ENCODE measurements at regions not wholly inside any gene's neighbourhood (a gene's known extent, or its start where the extent isn't known, plus 50 kb on each side); places are given as distances from the start of the nearest gene placed in this dataset.

- Histone ChIP-seq H3K4me3 (ENCODE audit: low read length, poor library complexity, severe bottlenecking) (no peak overlapping the region), H3K79me2 (ENCODE audit: insufficient read depth, low read length) (no peaks in the 10 kb centered on the region), H3K27me3 (ENCODE audit: insufficient read depth, low read length, poor library complexity, severe bottlenecking) (no peaks in the 10 kb centered on the region), H4K20me1 (ENCODE audit: insufficient read depth, low read length, poor library complexity, severe bottlenecking) (no peaks in the 10 kb centered on the region), H3F3A (ENCODE audit: low read depth) (no peaks in the 10 kb centered on the region), H2AFZ (ENCODE audit: low read length) (no peak overlapping the region), H3K4me1 (ENCODE audit: insufficient read depth, low read length, poor library complexity, severe bottlenecking) (no peaks in the 10 kb centered on the region), H3K36me3 (ENCODE audit: insufficient read depth, low read length) (no peaks in the 10 kb centered on the region), H3K4me2 (ENCODE audit: low read depth, low read length, poor library complexity, severe bottlenecking) (no peak overlapping the region), H3K9me3 (ENCODE audit: insufficient read depth, low read depth, low read length) (no peaks in the 10 kb centered on the region; the same call in 1 of the 2 replicates), H3K9ac (ENCODE audit: low read depth, low read length, poor library complexity, severe bottlenecking) (no peak overlapping the region), H3K9me2 (replicated peaks; ENCODE audit: low read depth, low read length) (no peaks in the 10 kb centered on the region)
- TF ChIP-seq, protein P1, sequence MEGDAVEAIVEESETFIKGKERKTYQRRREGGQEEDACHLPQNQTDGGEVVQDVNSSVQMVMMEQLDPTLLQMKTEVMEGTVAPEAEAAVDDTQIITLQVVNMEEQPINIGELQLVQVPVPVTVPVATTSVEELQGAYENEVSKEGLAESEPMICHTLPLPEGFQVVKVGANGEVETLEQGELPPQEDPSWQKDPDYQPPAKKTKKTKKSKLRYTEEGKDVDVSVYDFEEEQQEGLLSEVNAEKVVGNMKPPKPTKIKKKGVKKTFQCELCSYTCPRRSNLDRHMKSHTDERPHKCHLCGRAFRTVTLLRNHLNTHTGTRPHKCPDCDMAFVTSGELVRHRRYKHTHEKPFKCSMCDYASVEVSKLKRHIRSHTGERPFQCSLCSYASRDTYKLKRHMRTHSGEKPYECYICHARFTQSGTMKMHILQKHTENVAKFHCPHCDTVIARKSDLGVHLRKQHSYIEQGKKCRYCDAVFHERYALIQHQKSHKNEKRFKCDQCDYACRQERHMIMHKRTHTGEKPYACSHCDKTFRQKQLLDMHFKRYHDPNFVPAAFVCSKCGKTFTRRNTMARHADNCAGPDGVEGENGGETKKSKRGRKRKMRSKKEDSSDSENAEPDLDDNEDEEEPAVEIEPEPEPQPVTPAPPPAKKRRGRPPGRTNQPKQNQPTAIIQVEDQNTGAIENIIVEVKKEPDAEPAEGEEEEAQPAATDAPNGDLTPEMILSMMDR (conservative IDR thresholded peaks at IDR 0.05; ENCODE audit: low read length): no peak
- TF ChIP-seq EZH2phosphoT487 (IDR thresholded peaks at IDR 0.05; ENCODE audit: borderline replicate concordance): no peak
These were observed 327.3 kb downstream of the RWDD3 start for GRCh38 chr1:95561346-95561745.

DNA sequence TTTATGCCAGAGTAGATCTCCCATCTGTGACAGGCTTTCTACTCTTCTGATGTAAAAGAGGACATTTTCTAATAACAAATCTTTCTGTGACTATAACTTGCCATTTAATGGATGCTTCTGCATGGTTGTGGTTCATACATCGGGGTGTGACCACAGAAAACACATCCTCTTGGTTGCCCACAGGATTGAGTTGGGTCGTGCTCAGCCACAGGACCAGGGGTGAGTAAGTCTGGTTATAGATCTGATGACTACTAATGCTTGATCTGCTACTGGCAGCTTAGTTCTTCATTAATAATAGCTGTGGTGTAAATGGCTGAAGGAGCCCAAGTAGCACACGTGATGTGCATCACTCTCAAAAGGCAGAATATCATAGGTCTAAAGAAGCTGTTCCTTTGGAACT lies 328.2 kb downstream of the RWDD3 start:
- Histone ChIP-seq H3K4me3 (ENCODE audit: low read length, poor library complexity, severe bottlenecking) (no peak overlapping the region), H3K4me1 (ENCODE audit: insufficient read depth, low read length, poor library complexity, severe bottlenecking) (no peaks in the 10 kb centered on the region), H3K36me3 (ENCODE audit: insufficient read depth, low read length) (no peaks in the 10 kb centered on the region), H3K9me3 (ENCODE audit: insufficient read depth, low read depth, low read length) (no peaks in the 10 kb centered on the region; the same call in 1 of the 2 replicates), H3F3A (ENCODE audit: low read depth) (no peaks in the 10 kb centered on the region), H3K9ac (ENCODE audit: low read depth, low read length, poor library complexity, severe bottlenecking) (no peak overlapping the region), H4K20me1 (ENCODE audit: insufficient read depth, low read length, poor library complexity, severe bottlenecking) (no peaks in the 10 kb centered on the region), H3K27me3 (ENCODE audit: insufficient read depth, low read length, poor library complexity, severe bottlenecking) (no peaks in the 10 kb centered on the region), H3K9me2 (replicated peaks; ENCODE audit: low read depth, low read length) (no peaks in the 10 kb centered on the region), H2AFZ (ENCODE audit: low read length) (no peak overlapping the region), H3K79me2 (ENCODE audit: insufficient read depth, low read length) (no peaks in the 10 kb centered on the region), H3K4me2 (ENCODE audit: low read depth, low read length, poor library complexity, severe bottlenecking) (no peak overlapping the region)
- TF ChIP-seq EZH2phosphoT487 (IDR thresholded peaks at IDR 0.05; ENCODE audit: borderline replicate concordance): no peak
- TF ChIP-seq, protein P1 (conservative IDR thresholded peaks at IDR 0.05; ENCODE audit: low read length): no peak

GRCh38 chr1:95572002-95572401 lies 338.0 kb downstream of the RWDD3 start:
- Histone ChIP-seq H3K9me3 (ENCODE audit: insufficient read depth, low read depth, low read length) (no peaks in the 10 kb centered on the region), H3K4me3 (ENCODE audit: low read length, poor library complexity, severe bottlenecking) (no peak overlapping the region), H3K4me2 (ENCODE audit: low read depth, low read length, poor library complexity, severe bottlenecking) (no peak overlapping the region), H3K9ac (ENCODE audit: low read depth, low read length, poor library complexity, severe bottlenecking) (no peak overlapping the region), H2AFZ (ENCODE audit: low read length) (no peak overlapping the region), H3F3A (ENCODE audit: low read depth) (no peaks in the 10 kb centered on the region), H3K79me2 (ENCODE audit: insufficient read depth, low read length) (no peaks in the 10 kb centered on the region), H3K4me1 (ENCODE audit: insufficient read depth, low read length, poor library complexity, severe bottlenecking) (no peaks in the 10 kb centered on the region), H4K20me1 (ENCODE audit: insufficient read depth, low read length, poor library complexity, severe bottlenecking) (no peaks in the 10 kb centered on the region), H3K27me3 (ENCODE audit: insufficient read depth, low read length, poor library complexity, severe bottlenecking) (no peaks in the 10 kb centered on the region), H3K36me3 (ENCODE audit: insufficient read depth, low read length) (no peaks in the 10 kb centered on the region), H3K9me2 (replicated peaks; ENCODE audit: low read depth, low read length) (no peaks in the 10 kb centered on the region)
- TF ChIP-seq, protein P1 (conservative IDR thresholded peaks at IDR 0.05; ENCODE audit: low read length): no peak
- TF ChIP-seq EZH2phosphoT487 (IDR thresholded peaks at IDR 0.05; ENCODE audit: borderline replicate concordance): no peak
